Esophagus squamous epithelium (tissue), 5 donors: ENCODE measurements at regions not wholly inside any gene's neighbourhood (a gene's known extent, or its start where the extent isn't known, plus 50 kb on each side); places are given as distances from the start of the nearest gene placed in this dataset.

Source experiments
- DNase-seq: peaks from one replicate; lab custom pipeline; 2025; lab: John Stamatoyannopoulos, UW
- H3K27ac ChIP-seq, 4 donors: fragments of 200-600 bp; sonication (generic); one replicate each; pipeline ENCODE4 v1.5.1; 2016 to 2019; ENCODE audit warnings: mild to moderate bottlenecking in 1 of 4
- H3K27me3 ChIP-seq, 4 donors: fragments of 200-600 bp; sonication (generic); 1 replicate in 3 of 4; 2 replicates in 1 of 4; pipeline versions ENCODE4 v1.5.1 to v1.6.0; 2017 to 2021; ENCODE audit warnings: antibody characterized with exemption in 1 of 4
- H3K36me3 ChIP-seq, 3 donors: fragments of 200-600 bp; sonication (generic); one replicate each; pipeline ENCODE4 v1.5.1; 2016 to 2019
- H3K4me1 ChIP-seq, 3 donors: fragments of 200-600 bp; sonication (generic); one replicate each; pipeline ENCODE4 v1.5.1; 2017 to 2019
- H3K4me3 ChIP-seq, 4 donors: fragments of 200-600 bp; sonication (generic); 1 replicate in 3 of 4; 2 replicates in 1 of 4; pipeline ENCODE4 v1.5.1; 2016 to 2019; ENCODE audit warnings: mild to moderate bottlenecking in 2 of 4, moderate library complexity in 1 of 4
- H3K9me3 ChIP-seq, 3 donors: fragments of 200-600 bp; sonication (generic); one replicate each; pipeline ENCODE4 v1.5.1; 2016 to 2019
- CTCF ChIP-seq, 6 experiments: fragments of 450-650 bp in 4 of 6; fragments of 200-600 bp in 2 of 6; sonication (generic) in 2 of 6; IDR thresholded peaks; one replicate each; pipeline ENCODE4 v1.5.1; 2016 to 2019; ENCODE audit warnings: antibody characterized with exemption in 6 of 6, mild to moderate bottlenecking in 4 of 6, moderate library complexity in 4 of 6
- POLR2A ChIP-seq, 4 donors: fragments of 450-650 bp; IDR thresholded peaks; one replicate each; pipeline ENCODE4 v1.6.1; 2017; ENCODE audit warnings: antibody characterized with exemption in 4 of 4, mild to moderate bottlenecking in 4 of 4, moderate library complexity in 3 of 4
- WGBS, 2 donors: methylation state at CpG; one replicate each; pipeline ENCODE4 v1.1.5; 2018; 5-methylcytosine and 5-hydroxymethylcytosine counted together
- intact Hi-C: fragments of 100-400 bp; cut with DNase I; formaldehyde crosslinking; loops from one replicate; pipeline ENCODE4 v1.15.0; 2022
- donor health status: DM: yes; HTN: yes; CAD: no.

- Histone ChIP-seq H3K27me3 (no peaks in the 10 kb centered on the region), H3K9me3 (no peaks in the 10 kb centered on the region), H3K4me1 (peaks cover 12 to 65% (median 16%) of the 10 kb centered on the region in 3 donors), H3K4me3 (no peak overlapping the region), H3K27ac (peak overlapping the region in 2 of 4 donors; percentile 13 to 14), H3K36me3 (no peaks in the 10 kb centered on the region)
- no peak for DNase-seq
- intact Hi-C loops, result no loop called here
- TF ChIP-seq POLR2A (IDR thresholded peaks at IDR 0.05) (no peak), CTCF (IDR thresholded peaks at IDR 0.05) (no peak)
Measured at GRCh38 chr14:51386411-51386810, 146.4 kb downstream of the TMX1 start.

- peaks cover 11 to 58% (median 12%) of the 10 kb centered on the region in 3 donors for H3K4me1 ChIP-seq
- H3K27ac ChIP-seq, result peak overlapping the region in 2 of 4 donors; percentile 14 to 65
Measured at GRCh38 chr14:51386983-51387735, 147.1 kb downstream of the TMX1 start.

GRCh38 chr14:51392416-51392815 lies 152.4 kb downstream of the TMX1 start:
- no peaks in the 10 kb centered on the region for H3K9me3 ChIP-seq
- H3K27ac ChIP-seq, result no peak overlapping the region
- no peak for DNase-seq
- WGBS, 2 donors, result 11 to 18% methylated on average over 1 of the region's 1 CpG
- intact Hi-C loops, result no loop called here
- peaks cover 31 to 53% (median 32%) of the 10 kb centered on the region in 3 donors for H3K4me1 ChIP-seq
- H3K36me3 ChIP-seq, result no peaks in the 10 kb centered on the region
- H3K27me3 ChIP-seq, result no peaks in the 10 kb centered on the region
- TF ChIP-seq POLR2A (IDR thresholded peaks at IDR 0.05), result no peak
- TF ChIP-seq CTCF (IDR thresholded peaks at IDR 0.05), result no peak
- H3K4me3 ChIP-seq, result no peak overlapping the region

More at GRCh38 chr14:51386983-51387735, 147.1 kb downstream of the TMX1 start:
- H3K27me3 ChIP-seq, result no peaks in the 10 kb centered on the region
- H3K4me3 ChIP-seq, result no peak overlapping the region
- TF ChIP-seq CTCF (IDR thresholded peaks at IDR 0.05) (no peak), POLR2A (IDR thresholded peaks at IDR 0.05) (no peak)
- no peaks in the 10 kb centered on the region for H3K9me3 ChIP-seq
- 52 to 60% methylated on average over 2 to 3 of the region's 3 CpGs for WGBS, 2 donors
- DNase-seq, result no peak
- H3K36me3 ChIP-seq, result no peaks in the 10 kb centered on the region
- intact Hi-C loops, result no loop called here

- WGBS, 2 donors, result 21 to 45% methylated on average over 3 to 4 of the region's 4 CpGs
- no peak overlapping the region for H3K4me3 ChIP-seq
- no peaks in the 10 kb centered on the region for H3K9me3 ChIP-seq
- no peak for DNase-seq
- H3K27ac ChIP-seq, result peak overlapping the region; percentile 85 to 94 (median 89)
- intact Hi-C loops, result no loop called here
- peaks cover 31 to 64% (median 35%) of the 10 kb centered on the region in 3 donors for H3K4me1 ChIP-seq
- H3K36me3 ChIP-seq, result no peaks in the 10 kb centered on the region
- TF ChIP-seq CTCF (IDR thresholded peaks at IDR 0.05) (no peak), POLR2A (IDR thresholded peaks at IDR 0.05) (no peak)
- no peaks in the 10 kb centered on the region for H3K27me3 ChIP-seq
Measured at GRCh38 chr14:51394384-51394783, 154.3 kb downstream of the TMX1 start.

GRCh38 chr14:51394804-51395203 lies 154.8 kb downstream of the TMX1 start:
- Histone ChIP-seq H3K4me3 (no peak overlapping the region), H3K9me3 (no peaks in the 10 kb centered on the region), H3K27ac (peak overlapping the region; percentile 85 to 94 (median 89)), H3K4me1 (peaks cover 31 to 68% (median 35%) of the 10 kb centered on the region in 3 donors), H3K36me3 (no peaks in the 10 kb centered on the region), H3K27me3 (no peaks in the 10 kb centered on the region)
- WGBS, 2 donors, result 8 to 14% methylated on average over 1 of the region's 1 CpG
- DNase-seq, result no peak
- intact Hi-C loops, result no loop called here
- TF ChIP-seq POLR2A (IDR thresholded peaks at IDR 0.05) (no peak), CTCF (IDR thresholded peaks at IDR 0.05) (no peak)
